GM18951 (cell line): ENCODE measurements at regions not wholly inside any gene's neighbourhood (a gene's known extent, or its start where the extent isn't known, plus 50 kb on each side); places are given as distances from the start of the nearest gene placed in this dataset.
"Not testable (repeated sequence)": the region's sequence is repeated elsewhere in the genome, so short reads cannot be mapped to it uniquely, and the experiment has no call there.

ENCODE experiments used
- POLR2A ChIP-seq: IDR thresholded peaks from 4 replicates; pipeline ENCODE4 v1.6.1; 2011; ENCODE audit warnings: mild to moderate bottlenecking; ENCODE audit not compliant: insufficient read length, insufficient read depth; ENCODE audit errors: extremely low read depth
- in situ Hi-C: fragments of 300-500 bp; cut with MboI; formaldehyde crosslinking; loops from one replicate; pipeline ENCODE4 v1.12.0; 2022; ENCODE audit warnings: low sequenced_read_pairs, mixed read lengths, inconsistent platforms; ENCODE audit not compliant: unreplicated experiment

DNA sequence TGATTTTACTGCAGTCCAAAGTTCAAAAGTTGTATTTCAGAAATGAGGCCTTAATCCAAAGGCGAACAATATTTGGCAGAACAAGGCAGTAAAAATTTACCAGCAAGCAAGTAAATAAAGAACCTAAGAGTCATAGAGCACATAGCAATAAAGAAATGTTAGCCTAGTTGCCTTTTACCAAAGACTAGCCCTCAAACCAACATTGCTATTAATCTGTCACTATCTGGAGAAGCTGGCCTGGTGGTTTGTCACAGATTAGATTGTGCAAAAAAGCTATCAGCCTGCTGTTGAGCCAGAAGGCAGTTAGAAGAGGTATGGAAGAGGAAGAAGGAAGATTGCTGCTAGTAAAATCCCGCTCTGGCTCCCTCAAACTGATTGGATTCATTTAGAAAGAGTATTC is 304.7 kb upstream of the KLF4 start:
- no peak for TF ChIP-seq POLR2A
- in situ Hi-C loops = no loop called here

DNA sequence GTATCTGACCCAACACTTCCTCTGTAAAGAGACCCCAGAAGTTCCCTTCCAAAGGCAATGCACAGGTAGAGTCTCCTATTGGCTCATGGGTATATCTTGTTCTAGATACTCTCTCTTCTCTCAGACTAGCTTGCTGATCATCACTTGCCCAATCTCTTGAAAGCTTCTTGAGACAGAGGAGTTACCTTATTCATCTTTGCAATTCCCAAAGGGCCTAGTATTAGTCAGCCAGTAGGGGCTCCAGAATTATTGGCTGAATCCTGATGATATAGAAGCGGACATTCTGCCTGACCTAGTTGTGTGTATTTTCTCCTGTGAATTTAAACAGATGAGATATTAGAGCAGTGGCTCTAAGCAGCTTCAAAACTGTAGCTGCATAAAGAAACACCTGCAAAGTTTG is 304.0 kb upstream of the KLF4 start:
- in situ Hi-C loops = no loop called here
- no peak for TF ChIP-seq POLR2A

DNA sequence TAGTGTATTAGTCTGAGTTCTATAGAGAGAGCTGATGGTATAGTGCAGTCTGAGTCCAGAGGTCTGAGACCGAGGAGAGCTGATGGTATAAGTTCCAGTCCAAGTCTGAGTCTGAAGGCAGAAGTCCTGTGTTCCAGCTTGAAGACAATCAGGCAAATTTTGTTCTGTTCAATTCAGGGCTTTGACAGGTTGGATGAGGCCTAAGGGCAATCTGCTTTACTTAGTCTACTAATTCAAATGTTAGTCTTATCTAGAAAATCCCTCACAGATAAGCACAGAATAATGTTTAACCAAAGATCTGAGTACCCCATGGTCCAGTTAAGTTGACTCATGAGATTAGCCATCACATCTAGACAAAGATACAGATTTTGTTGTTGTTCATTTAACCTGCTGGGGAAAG is 303.0 kb upstream of the KLF4 start:
- in situ Hi-C loops = no loop called here

DNA sequence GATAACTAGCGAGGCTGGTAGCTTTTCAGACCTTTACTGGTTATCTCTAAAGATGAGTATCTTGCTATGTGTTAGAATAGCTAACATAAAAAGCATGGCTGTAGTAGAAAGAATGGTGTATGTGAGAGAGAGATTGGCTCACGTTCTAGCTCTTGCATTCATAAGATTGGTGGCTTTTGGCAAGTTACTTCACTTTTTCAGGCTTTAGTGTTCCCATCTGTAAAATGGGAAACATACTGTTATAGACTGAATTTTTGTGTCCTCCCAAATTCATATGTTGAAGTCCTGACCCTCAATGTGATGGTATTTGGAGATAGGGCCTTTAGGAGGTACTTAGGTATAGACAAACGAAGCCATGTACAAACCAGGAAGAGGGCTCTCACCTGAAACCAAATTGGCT is 302.4 kb upstream of the KLF4 start:
- in situ Hi-C loops = no loop called here
- no peak for TF ChIP-seq POLR2A

More for the DNA sequence above, 303.0 kb upstream of the KLF4 start:
- TF ChIP-seq POLR2A = no peak

DNA sequence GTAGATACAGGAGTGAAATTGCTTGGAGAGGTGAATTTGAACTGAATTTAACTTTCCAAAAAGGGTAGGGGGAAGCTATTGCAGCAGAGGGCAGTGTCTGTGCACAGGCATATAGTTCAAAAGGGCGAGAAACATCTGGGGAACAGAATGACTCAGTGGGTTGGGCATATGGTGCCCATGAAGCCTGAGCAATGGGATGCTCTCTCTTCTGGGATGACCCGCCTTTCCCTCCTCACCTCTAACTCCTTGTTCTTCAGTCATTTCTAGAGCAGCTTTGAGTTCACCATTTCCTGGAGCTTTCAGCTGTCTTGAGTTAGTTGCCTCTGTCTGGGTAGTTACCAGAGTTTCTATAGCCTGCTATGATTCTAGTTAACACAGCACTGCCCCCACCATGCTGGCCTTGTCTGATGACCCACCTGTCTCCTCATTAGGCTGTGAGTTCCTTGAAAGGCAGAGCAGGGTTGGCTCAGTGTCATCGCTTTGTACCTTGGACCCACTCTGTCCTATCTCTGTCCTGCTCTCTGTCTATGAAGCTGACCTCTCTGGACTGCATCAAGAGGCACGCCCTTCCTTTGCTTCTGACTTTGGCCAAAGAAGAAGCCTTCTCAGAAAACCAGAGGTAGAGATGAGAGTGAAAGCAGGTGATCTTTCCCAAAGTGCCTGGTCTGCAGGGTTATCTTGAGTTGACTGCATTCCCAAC is 299.6 kb upstream of the KLF4 start:
- in situ Hi-C loops = no loop called here
- no peak for TF ChIP-seq POLR2A

DNA sequence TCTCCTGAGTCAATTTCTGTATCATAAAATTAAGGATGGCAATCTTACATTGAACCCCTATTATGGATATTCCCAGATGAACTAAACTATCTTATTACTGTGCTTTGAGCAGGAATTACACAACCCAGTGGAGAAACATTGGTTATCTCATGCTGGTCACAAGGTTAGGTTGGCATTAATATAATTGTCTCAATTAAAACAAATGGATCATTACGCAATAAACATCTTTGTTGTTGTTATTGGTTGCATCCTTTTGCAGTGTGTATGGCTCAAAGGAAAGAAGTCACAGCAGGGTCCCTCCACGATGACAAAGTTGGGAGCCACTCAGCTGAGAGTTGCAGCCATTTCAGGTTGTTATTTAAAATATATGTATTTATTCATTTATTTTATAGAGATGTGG is 297.0 kb upstream of the KLF4 start:
- in situ Hi-C loops = no loop called here
- TF ChIP-seq POLR2A = no peak

DNA sequence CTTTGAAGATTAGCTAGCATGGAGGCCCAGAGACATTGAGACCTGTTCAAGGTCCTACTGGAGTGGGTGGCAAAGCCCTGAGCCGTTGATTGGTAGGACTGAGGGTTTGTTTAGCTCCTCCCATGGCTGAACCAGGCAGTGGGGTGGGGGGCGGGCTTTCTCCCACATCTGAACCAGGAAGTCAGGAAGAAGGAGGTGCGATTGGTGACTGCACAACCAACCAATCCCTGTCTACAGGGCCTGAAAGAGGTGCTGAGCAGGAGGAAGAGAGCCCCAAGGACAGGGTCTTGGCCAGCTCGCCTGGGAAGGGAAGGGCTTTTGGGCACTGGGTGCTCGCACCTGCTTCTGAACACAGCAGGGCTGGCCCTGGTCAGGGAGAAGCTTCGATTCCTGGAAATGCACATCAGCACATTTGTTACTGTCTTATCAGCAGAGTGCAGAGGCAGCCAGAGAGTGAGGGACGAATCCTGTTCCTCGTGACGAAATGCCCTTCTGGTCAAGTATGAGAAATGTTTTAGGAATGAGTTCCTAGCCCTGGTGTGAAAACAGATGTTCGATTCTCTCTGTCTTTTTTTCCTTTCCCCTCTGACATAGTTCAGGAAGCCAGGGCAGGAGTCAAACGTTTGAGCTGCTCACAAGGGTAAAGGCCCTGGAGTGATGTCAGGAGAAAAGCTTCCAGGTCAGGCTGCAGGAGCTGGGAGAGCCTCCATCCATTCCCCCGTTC is 294.8 kb upstream of the KLF4 start:
- in situ Hi-C loops = no loop called here
- no peak for TF ChIP-seq POLR2A

DNA sequence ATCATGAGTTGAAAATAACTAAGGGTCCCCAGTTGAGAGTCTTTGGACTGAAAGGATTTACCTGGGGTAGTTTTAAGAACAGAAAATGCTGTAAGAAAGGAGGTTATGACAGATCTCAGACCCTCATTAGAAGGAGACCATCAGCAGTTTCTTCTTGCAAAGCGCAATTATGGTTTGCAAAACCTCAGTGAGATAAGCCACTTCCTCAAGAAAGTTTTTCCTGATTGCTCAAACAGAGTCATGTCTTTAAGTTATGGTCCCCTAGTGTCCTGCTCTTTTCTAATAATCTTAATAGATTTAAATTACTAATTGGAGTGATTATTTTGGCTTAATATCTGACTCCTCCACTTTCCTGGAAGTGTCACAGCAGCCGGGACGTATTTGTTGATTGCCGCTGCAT is 293.2 kb upstream of the KLF4 start:
- no peak for TF ChIP-seq POLR2A
- in situ Hi-C loops = no loop called here

DNA sequence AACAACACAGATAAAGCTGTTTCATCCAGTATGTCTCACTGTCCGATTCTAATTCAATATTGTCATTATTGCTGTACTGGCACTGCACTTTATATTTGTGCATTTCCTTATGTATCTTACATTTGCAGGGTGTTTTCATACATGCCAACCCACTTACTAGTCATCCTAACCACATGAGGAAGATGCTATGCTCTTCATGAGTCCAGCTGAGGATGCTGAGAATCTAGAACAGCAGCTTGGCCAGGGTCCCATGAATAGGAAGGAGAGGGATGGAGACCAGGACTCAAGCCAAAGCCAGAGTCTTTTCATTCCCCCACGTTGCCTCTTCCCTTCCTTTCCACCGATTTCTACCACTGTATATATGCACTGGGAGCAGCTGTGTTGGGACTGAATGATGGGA is 292.8 kb upstream of the KLF4 start:
- in situ Hi-C loops = no loop called here
- no peak for TF ChIP-seq POLR2A

DNA sequence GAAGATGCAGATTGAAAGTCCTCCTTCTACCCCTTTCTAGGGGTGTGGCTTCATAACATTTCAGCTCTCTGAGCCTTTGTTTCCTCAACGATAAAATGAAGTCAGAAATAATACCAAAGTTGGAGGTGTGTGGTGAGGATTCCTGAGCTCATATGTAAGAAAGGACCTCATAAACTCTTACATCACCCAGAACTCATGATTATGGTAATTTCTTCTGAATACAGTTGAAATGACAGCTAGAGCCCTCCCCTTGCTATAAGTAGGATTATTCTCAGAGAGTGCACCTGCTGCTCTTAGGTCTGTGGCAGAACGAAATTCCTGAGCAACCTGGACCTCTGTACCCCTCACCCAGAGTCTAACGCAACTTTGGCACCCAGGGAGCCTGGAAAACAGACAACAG is 291.4 kb upstream of the KLF4 start:
- in situ Hi-C loops = no loop called here
- no peak for TF ChIP-seq POLR2A

DNA sequence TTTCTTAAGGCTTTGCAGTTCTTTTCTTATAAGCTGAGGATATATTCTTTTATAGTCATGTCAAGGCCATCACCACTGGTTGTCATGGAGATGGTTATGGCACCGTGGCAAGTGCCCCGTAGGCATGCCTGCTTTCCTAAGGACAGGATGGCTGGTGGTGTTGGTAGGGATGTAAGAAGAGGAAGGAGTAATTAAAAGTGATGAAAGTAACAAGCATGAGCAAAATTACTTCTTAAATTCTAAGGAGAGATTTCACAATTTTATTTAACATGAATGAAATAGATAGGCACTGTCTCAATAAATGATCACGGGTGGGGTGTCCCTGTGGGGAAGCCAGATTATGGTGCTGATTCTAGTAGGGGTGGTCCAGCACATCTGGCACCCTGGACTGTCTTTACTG is 290.2 kb upstream of the KLF4 start:
- in situ Hi-C loops = no loop called here
- no peak for TF ChIP-seq POLR2A

DNA sequence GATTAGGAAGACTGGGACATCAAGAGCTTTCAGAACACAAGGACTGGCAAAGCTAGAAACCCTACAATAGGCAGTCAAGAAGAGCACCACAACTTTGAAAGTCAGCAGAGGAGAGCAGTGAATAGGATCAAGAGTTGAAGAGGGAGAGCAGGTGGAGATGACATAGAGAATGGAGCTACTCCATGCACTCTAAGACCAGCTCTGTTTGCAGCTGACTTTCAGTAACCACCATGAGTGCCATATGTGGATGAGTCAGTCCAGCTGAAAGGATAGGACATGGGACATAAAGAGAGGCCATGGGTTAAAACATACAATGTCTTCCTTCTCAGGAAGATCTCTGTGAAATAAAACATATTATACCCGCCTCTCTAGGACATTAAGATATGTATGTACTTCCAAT is 289.1 kb upstream of the KLF4 start:
- no peak for TF ChIP-seq POLR2A

DNA sequence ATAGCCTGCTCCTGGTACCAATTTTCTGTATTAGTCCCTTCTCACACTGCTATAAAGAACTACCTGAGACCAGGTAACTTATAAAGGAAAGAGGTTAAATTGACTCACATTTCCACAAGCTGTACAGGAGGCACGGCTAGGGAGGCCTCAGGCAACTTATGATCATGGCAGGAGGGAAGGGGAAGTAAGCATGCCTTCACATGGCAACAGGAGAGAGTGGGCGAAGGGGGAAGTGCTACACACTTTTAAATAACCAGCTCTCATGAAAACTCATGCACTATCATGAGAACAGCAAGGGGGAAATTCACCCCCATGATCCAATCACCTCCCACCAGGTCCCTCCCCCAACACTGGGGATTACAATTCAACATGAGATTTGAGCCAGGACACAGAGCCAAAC is 284.5 kb upstream of the KLF4 start:
- in situ Hi-C loops = not testable (repeated sequence)

More for the DNA sequence above, 289.1 kb upstream of the KLF4 start:
- in situ Hi-C loops = no loop called here

DNA sequence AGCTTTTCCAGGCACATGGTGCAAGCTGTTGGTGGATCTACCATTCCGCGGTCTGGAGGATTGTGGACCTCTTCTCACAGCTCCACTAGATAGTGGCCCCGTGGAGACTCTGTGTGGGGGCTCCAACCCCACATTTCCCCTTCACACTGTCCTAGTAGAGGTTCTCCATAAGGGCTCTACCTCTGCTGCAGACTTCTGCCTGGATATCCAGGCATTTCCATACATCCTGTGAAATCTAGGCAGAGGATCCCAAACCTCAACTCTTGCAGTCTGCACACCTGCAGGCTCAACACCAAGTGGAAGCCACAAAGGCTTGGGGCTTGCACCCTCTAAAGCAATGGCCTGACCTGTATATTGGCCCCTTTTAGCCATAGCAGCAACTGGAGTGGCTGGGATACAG is 283.4 kb upstream of the KLF4 start:
- TF ChIP-seq POLR2A = no peak
- in situ Hi-C loops = no loop called here
